Activated CD4-positive, alpha-beta T cell treated with anti-CD3 and anti-CD28 coated beads, Interleukin-2, amount 50 U/mL, for 1 hour (primary cell): ENCODE measurements at regions not wholly inside any gene's neighbourhood (a gene's known extent, or its start where the extent isn't known, plus 50 kb on each side); places are given as distances from the start of the nearest gene placed in this dataset.
"Not testable (repeated sequence)": the region's sequence is repeated elsewhere in the genome, so short reads cannot be mapped to it uniquely, and the experiment has no call there.

ENCODE experiments used
- DNase-seq: peaks from one replicate; pipeline ENCODE4 v3.0.0-alpha.2; 2020

- no peak for DNase-seq
Measured at GRCh38 chr2:199216253-199216652, 241.5 kb downstream of the SATB2 start.

GRCh38 chr2:199207011-199207410 lies 250.7 kb downstream of the SATB2 start:
- no peak for DNase-seq

- DNase-seq: no peak
Measured at GRCh38 chr2:199206536-199206935, 251.2 kb downstream of the SATB2 start.

DNA sequence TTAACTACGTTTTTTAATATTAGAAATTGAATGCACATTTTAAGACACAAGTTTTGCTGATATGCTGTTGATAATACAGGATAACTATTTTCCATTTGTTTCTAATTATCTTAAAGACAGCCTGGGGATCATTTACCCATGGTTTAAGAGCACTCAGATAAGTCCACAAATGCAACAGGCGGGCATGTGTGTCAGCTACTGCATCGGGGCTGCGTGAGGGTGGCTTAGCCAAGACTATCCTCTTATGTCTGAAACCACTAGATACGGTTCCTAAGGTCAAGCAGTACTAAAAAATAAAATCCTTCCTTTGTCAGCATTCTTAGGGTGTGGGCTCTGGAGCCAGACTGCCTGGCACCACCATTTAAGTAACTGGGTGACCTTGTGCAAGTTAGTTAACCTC lies 254.8 kb downstream of the SATB2 start:
- DNase-seq: no peak

DNA sequence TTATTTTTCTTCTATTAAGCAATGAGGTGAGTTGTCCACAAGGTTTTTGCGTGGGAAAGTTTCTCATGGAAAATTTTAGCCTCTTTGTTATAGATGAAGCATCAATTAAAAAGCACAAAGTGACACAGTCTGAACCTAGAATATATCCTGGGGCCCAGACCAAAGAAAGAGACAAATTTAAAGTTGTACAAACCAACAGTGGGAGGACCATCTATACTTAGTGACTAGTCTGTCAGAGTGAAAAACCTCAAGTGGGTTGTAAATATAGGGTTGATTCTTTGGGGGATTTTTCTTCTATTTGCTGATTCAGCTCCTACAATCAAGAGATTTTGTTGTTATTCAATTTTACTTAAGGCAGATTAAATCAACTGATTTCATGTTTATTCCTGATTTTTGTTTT lies 256.2 kb downstream of the SATB2 start:
- no peak for DNase-seq

GRCh38 chr2:199199797-199200196 lies 257.9 kb downstream of the SATB2 start:
- no peak for DNase-seq

- no peak for DNase-seq
Measured at GRCh38 chr2:199197448-199197847, 260.3 kb downstream of the SATB2 start.

DNA sequence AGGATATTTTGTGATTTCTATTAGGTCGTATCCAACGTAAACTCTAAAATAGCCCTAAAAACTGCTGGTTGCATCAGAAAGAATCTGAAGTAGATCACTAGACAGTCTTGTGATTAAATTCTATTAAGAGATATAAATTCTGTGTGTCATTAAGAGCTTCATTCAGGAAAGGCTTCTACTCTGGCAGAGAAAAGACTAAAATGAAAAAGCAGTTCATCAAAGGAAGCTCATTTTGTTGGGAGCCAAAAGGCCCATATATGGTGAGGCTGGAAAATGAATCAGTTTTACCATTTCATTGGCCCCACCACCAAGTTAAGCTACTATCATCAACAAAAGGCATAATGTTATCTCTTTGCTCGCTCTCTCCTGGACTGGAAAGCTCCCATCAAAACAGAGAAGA lies 261.1 kb downstream of the SATB2 start:
- no peak for DNase-seq

DNA sequence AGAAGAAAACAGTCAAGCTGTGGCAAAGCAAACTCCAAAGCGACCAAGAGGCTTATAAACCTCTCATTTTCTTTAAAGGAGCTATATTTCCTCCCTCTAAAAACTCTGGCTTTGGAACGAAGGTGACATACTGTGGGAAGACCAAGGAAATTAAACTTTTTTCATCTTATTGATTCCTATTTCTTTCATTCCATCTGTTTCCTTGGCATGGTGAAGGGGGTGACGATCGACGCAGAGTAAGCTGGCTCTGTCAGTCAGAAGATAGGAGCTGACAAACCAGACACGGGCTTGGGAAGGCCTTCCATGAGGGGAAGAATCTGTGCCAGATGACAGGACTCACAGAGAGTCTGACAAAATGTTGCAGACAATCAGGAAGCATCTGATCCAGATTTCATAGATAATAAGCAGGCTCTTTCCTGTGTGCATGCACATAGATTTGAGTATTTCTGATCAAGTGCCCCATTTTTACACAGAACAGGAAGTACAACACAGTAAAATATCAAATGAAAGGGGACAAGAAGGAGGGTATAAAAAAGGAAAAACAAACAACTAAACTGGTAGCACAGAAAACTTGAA lies 261.7 kb downstream of the SATB2 start:
- DNase-seq: no peak

- no peak for DNase-seq
Measured at GRCh38 chr2:199191461-199191860, 266.3 kb downstream of the SATB2 start.

DNA sequence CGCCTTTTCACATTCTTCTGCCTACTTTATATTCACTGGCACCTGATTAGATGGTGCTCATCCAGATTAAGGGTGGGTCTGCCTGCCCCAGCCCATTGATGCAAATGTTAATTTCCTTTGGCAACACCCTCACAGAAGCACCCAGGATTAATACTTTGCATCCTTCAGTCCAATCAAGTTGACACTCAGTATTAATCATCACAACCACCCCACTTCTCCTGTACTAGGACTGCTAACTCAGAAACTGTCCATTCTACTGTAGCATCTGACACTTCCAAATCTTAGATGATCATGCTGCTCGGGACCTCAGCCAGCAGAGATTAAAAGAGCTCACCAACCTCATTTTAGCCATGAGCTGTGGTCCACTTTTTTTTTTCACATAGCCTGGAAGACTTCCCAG lies 268.5 kb downstream of the SATB2 start:
- DNase-seq: no peak

DNA sequence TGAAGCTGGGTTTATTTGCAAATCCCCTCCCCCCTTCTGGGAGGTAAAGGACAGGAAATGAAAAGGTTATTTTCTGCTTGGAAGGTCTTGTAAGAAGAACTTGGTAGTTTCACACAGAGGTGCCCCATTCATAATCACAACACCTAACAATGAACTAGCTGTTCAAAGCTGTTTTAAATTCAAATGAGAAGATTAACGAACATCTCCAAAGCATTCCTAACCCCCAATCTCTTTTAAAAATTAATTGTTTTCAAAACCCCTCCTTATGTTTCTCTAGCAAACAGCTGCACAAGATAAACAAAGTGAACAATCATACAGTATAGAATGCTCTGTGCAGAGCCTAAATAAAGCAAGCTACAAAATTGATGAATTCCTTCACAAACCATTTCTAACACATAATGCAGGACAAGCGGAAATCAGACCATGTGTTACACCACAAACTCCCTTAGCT lies 271.4 kb downstream of the SATB2 start:
- DNase-seq: no peak

GRCh38 chr2:199185174-199185573 lies 272.6 kb downstream of the SATB2 start:
- not testable (repeated sequence) for DNase-seq

- DNase-seq: no peak
Measured at GRCh38 chr2:199163613-199164458, 293.9 kb downstream of the SATB2 start.

DNA sequence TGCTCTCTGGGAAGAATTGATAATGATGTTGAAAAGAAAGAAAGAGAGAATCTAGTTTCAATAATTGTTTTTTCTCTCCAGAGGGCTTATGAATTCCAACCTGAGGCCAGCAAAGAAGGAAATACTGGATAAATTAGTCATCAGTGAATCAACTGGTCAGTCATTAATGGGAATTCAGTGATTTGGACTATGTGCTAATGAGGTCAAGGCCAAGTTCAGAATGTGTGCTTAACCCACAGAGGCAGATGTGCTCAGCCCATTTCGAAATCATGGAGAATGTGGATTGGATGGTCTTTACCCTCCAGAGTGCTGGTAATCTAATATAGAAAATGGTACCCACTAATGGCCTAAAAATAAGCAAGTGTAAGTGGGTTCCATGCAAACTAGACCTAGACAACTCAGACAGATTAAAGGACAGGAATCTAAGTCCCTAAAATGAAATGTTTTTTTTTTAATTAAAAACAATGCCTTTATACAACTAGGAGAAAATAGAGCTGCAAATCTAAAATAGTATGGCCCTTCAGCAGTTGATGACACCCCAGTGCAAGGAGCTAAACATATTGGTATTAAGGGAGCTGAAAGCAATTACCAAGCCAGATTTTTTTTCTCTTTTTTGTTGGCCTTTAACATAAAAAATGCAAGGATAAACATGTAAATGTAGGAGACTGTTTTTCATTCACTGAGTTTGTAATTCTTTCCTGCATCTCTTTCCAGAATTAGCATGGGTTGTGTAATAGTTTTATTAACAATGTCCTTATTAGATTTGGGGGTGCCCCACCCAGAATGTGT lies 296.9 kb downstream of the SATB2 start:
- no peak for DNase-seq

DNA sequence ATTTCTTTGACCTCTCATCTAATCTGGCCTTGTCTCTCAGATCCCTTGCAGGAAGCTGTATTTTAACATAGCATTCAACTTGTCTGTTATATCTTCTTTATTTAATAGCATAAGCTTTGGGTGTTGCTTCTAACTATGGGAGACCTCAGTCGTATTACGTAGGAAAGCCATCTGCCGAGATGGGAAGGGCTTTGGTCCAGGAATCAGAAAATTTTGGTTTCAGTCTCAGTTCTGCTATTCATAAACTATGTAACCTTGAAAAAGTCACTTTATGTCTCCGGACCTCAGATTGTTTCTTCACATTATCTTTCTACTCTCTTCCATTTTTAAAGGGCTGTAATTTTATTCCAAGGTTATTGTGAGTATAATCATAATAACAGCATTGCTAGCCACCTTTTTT lies 297.7 kb downstream of the SATB2 start:
- no peak for DNase-seq

GRCh38 chr2:199148076-199148845 lies 309.5 kb downstream of the SATB2 start:
- DNase-seq: no peak

DNA sequence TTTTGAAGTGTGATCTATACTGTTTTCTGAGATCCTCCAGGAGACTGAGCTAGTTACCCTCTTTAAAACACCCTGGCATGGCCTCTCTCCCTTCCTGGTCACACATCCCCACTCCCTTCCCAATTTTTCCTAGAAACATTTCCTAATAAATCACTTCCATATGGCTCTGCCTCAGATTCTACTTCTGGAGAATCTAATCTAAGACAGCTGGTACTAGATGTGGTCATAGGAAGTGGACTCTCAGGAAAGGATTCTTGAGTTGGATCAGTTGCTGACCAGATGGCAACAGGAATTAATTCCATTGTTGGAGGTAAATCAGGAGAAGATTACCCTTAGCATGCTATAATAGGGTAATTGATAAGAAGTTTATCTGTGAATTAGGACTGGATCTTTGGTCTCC lies 310.5 kb downstream of the SATB2 start:
- DNase-seq: no peak

GRCh38 chr2:199144546-199144945 lies 313.2 kb downstream of the SATB2 start:
- no peak for DNase-seq

DNA sequence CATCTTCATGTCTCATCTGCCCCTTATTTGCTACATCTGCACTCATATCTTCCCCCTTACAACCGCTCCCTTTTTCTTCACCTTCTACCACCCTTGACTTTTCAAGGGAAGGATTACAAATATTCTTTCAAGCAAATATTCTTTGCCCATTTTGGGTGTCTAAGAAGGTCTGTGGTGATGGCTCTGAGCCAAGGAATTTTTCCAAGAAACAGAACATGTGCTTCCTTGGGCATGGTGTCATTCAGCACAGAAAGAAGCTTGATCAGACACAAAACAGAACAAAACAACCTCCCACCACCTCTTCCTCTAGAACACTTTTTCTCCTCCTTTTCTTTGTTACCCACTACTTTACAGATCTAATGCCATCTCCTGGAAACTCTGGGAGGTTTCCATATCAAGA lies 313.7 kb downstream of the SATB2 start:
- no peak for DNase-seq

DNA sequence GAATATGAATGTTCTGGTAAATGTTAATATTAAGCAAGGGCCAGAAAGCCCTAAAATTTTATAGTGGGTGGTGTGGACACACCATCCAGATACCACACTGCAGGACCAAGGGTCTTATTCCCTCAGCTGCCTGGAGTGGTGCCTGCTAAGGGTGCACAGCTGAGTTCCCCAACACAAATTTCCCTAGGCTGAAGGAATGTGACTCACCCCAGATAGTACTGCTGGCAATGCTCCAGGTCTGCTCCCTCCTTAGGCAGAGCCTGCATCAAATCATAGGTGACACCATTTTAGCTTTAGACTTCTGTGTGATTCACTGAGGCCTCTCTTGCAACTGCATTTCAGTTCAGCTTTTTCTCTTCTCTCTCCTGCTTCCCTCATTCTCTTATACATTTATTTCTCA lies 321.1 kb downstream of the SATB2 start:
- DNase-seq: no peak

DNA sequence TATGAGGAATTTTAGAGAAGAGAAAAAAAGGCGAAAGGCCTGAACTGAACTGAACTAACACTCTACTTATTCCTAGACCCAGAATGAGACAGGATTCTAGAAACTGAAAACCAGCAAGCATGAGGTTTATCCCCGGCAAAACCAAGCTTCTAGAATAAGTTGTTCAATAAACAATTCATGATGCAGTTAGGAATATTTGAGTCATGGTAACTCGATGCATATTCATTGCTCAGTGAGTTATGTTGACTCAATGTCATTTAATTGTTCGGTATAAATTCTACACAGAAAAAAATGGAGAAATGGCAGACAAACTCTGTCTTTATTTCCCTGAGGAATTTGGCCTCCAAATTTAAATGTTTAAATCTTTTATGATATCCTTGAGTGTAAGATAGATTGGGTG lies 321.5 kb downstream of the SATB2 start:
- DNase-seq: no peak

DNA sequence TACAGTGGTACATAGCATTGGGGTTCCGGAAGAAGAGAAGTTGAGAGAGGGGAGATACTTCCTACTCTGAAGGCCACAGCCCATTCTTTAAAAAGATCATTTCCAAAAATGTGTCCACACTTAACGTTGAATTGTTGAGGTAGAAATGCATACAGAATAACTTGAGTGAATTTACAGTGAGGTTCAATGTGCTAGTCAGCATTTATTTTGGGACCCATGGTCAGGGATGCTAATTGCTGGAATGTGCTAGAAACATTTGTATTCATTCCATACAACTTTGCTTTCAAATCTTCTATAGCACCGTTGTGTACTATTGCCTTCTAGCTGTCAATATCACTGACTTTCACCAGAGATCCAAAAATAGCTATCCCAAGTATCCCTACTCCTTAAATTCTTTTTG lies 325.9 kb downstream of the SATB2 start:
- DNase-seq: no peak
